Mesothelial cell of epicardium (in vitro differentiated cells): ENCODE measurements at regions not wholly inside any gene's neighbourhood (a gene's known extent, or its start where the extent isn't known, plus 50 kb on each side); places are given as distances from the start of the nearest gene placed in this dataset.

Source experiments
- DNase-seq, 2 experiments: peaks; one replicate each; pipeline ENCODE4 v3.0.0; 2021; ENCODE audit warnings: low spot score in 2 of 2; ENCODE audit not compliant: unreplicated experiment in 2 of 2
- H3K27ac Mint-ChIP-seq: 2 replicates; pipeline ENCODE4 v1.8.0; 2021; ENCODE audit warnings: mixed read lengths
- H3K27me3 Mint-ChIP-seq: 2 replicates; pipeline ENCODE4 v1.8.0; 2021; ENCODE audit warnings: low read depth, mixed read lengths
- H3K36me3 Mint-ChIP-seq: 2 replicates; pipeline ENCODE4 v1.8.0; 2021; ENCODE audit warnings: mixed read lengths
- H3K4me1 Mint-ChIP-seq: 2 replicates; pipeline ENCODE4 v1.8.0; 2021; ENCODE audit warnings: mixed read lengths
- H3K4me3 Mint-ChIP-seq: 2 replicates; pipeline ENCODE4 v1.8.0; 2021; ENCODE audit warnings: mild to moderate bottlenecking, moderate library complexity, mixed read lengths
- H3K9me3 Mint-ChIP-seq: 2 replicates; pipeline ENCODE4 v1.8.0; 2021; ENCODE audit warnings: mixed read lengths
- TF ChIP-seq, protein P1 (sequence below): fragments of 200-600 bp; sonication (generic); IDR thresholded peaks from one replicate; pipeline ENCODE4 v1.5.0; 2021; ENCODE audit warnings: antibody characterized with exemption; ENCODE audit not compliant: unreplicated experiment

DNA sequence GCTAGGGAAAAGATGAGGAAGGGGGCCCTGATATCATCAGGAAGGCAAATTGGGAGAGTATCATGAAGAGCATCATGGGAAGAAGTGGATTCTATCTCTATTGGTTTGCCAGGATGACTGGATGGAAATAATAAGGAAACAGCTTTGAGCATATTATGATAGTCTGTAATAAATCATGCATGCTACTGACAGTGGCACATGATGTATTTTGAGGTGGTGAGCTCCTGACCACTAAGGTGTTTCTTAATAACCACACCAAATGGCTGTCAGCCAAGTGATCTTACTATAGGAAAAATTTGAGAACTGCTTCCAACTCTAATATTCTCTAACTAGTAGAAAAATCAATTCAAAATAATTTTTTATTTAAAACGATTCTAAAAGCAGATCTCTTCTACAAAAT is 548.4 kb upstream of the JAG1 start:
- no peaks in the 10 kb centered on the region for H3K36me3 Mint-ChIP-seq
- peaks cover 14% of the 10 kb centered on the region for H3K4me1 Mint-ChIP-seq
- no peak overlapping the region for H3K4me3 Mint-ChIP-seq
- no peak for DNase-seq
- peaks cover 12% of the 10 kb centered on the region for H3K27me3 Mint-ChIP-seq
- no peak overlapping the region for H3K27ac Mint-ChIP-seq
- no peaks in the 10 kb centered on the region for H3K9me3 Mint-ChIP-seq
- TF ChIP-seq, protein P1, sequence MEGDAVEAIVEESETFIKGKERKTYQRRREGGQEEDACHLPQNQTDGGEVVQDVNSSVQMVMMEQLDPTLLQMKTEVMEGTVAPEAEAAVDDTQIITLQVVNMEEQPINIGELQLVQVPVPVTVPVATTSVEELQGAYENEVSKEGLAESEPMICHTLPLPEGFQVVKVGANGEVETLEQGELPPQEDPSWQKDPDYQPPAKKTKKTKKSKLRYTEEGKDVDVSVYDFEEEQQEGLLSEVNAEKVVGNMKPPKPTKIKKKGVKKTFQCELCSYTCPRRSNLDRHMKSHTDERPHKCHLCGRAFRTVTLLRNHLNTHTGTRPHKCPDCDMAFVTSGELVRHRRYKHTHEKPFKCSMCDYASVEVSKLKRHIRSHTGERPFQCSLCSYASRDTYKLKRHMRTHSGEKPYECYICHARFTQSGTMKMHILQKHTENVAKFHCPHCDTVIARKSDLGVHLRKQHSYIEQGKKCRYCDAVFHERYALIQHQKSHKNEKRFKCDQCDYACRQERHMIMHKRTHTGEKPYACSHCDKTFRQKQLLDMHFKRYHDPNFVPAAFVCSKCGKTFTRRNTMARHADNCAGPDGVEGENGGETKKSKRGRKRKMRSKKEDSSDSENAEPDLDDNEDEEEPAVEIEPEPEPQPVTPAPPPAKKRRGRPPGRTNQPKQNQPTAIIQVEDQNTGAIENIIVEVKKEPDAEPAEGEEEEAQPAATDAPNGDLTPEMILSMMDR, result no peak

DNA sequence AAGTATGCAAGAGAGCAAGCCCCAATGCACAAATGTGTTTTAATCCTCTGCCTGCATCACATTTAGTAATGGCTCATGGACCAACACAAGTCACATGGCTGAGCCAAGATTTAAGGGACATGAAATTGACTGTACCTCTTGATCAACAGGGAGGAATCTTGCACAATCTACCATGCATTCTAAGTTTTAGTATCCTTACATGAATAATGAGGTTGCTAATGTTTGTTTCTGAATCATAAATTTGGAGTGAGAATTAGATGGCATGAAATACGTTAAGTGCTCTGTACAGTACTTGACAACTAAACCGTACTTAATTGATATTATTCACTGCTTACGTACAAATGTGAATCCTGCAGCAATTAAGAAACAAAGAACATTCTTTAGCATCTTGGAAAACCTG is 553.8 kb upstream of the JAG1 start:
- Mint-ChIP-seq H3K27me3 (peaks cover 4% of the 10 kb centered on the region), H3K4me3 (no peak overlapping the region), H3K36me3 (no peaks in the 10 kb centered on the region), H3K4me1 (peaks cover 12% of the 10 kb centered on the region), H3K27ac (no peak overlapping the region), H3K9me3 (no peaks in the 10 kb centered on the region)
- TF ChIP-seq, protein P1, result no peak
- DNase-seq, result no peak

DNA sequence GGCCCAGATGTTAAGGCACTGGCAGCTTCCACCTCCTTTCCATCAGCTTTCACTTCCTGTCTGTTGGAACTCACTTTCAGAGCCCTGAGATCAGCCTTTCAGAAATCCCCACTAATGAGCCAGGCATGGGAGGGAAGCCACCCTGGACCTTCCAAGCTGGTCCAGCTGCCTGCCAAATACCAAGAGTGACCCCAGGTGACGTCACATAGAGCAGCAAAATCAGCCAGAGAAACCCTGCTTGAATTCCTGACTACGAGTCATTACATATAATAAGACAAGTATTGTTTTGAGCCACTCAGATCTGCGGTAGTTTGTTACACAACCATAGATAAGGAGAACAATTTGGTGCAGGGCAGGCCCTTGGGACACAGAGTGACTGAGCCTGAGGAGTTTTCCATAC is 556.0 kb upstream of the JAG1 start:
- peak overlapping the region; percentile 63 for H3K27ac Mint-ChIP-seq
- H3K27me3 Mint-ChIP-seq, result peaks cover 2% of the 10 kb centered on the region
- no peak for DNase-seq
- no peak overlapping the region for H3K4me3 Mint-ChIP-seq
- H3K9me3 Mint-ChIP-seq, result no peaks in the 10 kb centered on the region
- TF ChIP-seq, protein P1, result no peak
- peaks cover 22% of the 10 kb centered on the region for H3K4me1 Mint-ChIP-seq
- H3K36me3 Mint-ChIP-seq, result no peaks in the 10 kb centered on the region

DNA sequence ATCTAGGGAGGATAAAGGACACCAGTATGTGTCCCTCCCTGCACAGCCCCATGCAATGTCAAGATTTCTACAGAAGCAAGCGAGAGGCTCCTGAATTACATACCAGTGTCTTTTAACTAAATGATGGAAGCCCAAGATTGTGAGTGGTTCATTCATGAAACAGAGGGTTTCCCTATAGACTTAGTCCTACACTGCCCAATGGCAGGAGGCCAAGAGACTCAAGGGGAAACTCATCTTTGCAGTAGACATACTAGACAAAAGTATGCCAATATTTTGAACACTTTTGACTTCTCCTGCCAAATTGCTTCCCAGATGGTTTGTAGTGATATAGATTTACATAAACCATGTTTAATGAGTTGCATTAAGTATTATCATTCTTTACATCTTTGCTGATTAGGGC is 557.2 kb upstream of the JAG1 start:
- DNase-seq, result no peak
- H3K27ac Mint-ChIP-seq, result no peak overlapping the region
- H3K27me3 Mint-ChIP-seq, result no peaks in the 10 kb centered on the region
- H3K9me3 Mint-ChIP-seq, result no peaks in the 10 kb centered on the region
- no peak overlapping the region for H3K4me3 Mint-ChIP-seq
- H3K36me3 Mint-ChIP-seq, result no peaks in the 10 kb centered on the region
- TF ChIP-seq, protein P1, result no peak
- H3K4me1 Mint-ChIP-seq, result peaks cover 27% of the 10 kb centered on the region

DNA sequence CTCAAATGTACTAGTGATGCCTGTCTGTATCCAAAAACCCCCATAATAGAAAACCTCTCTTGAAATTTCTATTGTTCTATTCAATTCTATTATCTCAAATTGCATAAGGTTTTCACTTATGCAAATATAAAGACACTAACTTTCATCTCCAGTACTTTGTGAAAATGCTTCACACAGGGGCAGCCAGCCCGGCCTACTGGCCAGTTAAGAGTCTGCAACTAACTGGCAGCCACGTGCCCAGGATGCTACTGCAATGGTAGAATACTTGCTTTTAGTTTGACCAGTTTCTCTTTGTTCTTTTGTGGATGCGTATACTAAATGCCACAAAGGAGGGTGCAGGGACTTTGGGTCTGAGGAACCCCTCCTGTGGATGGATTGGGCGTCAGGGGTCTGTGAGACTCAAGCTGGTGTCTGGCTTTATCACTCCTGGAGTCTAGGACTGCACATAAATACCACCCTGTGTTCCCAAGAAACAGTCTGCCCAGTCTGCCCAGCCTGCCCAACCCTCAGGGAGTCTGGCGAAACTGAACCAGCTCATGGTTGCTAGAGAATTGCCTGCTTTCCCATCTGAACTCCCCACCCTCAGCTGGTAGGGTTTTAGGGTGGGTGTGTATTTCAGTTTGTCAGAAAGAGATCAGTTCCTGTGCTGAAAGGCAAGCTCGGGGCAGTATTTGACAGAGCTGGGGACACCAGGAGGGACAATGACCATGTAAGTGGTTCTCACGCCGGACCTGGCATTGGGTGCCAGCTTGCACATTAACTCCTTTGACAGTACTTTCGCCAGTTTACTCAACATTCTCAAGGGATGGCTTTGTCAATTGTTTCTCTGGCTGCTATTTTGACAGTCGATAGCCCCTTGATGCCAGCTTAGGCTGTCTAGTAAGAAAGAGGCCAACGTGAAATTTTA is 558.2 kb upstream of the JAG1 start:
- Mint-ChIP-seq H3K27ac (no peak overlapping the region), H3K27me3 (no peaks in the 10 kb centered on the region), H3K9me3 (no peaks in the 10 kb centered on the region), H3K4me1 (peaks cover 27% of the 10 kb centered on the region), H3K4me3 (no peak overlapping the region), H3K36me3 (no peaks in the 10 kb centered on the region)
- TF ChIP-seq, protein P1, result no peak
- DNase-seq, result no peak
